Stimulated activated naive CD4-positive, alpha-beta T cell treated with Interleukin-2 at 50 U/mL for 16 hours (primary cell): ENCODE measurements at regions not wholly inside any gene's neighbourhood (a gene's known extent, or its start where the extent isn't known, plus 50 kb on each side); places are given as distances from the start of the nearest gene placed in this dataset.

Source experiments
- DNase-seq: peaks from one replicate; lab custom pipeline; 2025; lab: John Stamatoyannopoulos, UW

- DNase-seq, result no peak
These were observed 74.3 kb upstream of the SALL3 start for GRCh38 chr18:78905334-78905733.

- DNase-seq, result no peak
These were observed 73.6 kb upstream of the SALL3 start for GRCh38 chr18:78906066-78906465.

- DNase-seq, result no peak
These were observed 71.0 kb upstream of the SALL3 start for GRCh38 chr18:78908462-78909260.

GRCh38 chr18:78911751-78912283, 67.8 kb upstream of the SALL3 start:
- no peak for DNase-seq

- no peak for DNase-seq
These were observed 67.3 kb upstream of the SALL3 start for GRCh38 chr18:78912336-78912735.

GRCh38 chr18:78912844-78913243, 66.8 kb upstream of the SALL3 start:
- DNase-seq, result no peak

- DNase-seq, result no peak
These were observed 66.2 kb upstream of the SALL3 start for GRCh38 chr18:78913395-78913794.

GRCh38 chr18:78913830-78914231, 65.8 kb upstream of the SALL3 start:
- no peak for DNase-seq

- DNase-seq, result no peak
These were observed 65.2 kb upstream of the SALL3 start for GRCh38 chr18:78914249-78914935.

- DNase-seq, result no peak
These were observed 64.1 kb upstream of the SALL3 start for GRCh38 chr18:78915446-78916008.

GRCh38 chr18:78918707-78919106, 60.9 kb upstream of the SALL3 start:
- no peak for DNase-seq

- no peak for DNase-seq
These were observed 59.7 kb upstream of the SALL3 start for GRCh38 chr18:78919956-78920355.

GRCh38 chr18:78920456-78921138, 59.0 kb upstream of the SALL3 start:
- DNase-seq, result no peak

- DNase-seq, result no peak
These were observed 56.8 kb upstream of the SALL3 start for GRCh38 chr18:78922856-78923255.

- DNase-seq, result no peak
These were observed 55.3 kb upstream of the SALL3 start for GRCh38 chr18:78924301-78924700.

- no peak for DNase-seq
These were observed 54.7 kb upstream of the SALL3 start for GRCh38 chr18:78924786-78925540.

- DNase-seq, result no peak
These were observed 53.9 kb upstream of the SALL3 start for GRCh38 chr18:78925557-78926242.

- no peak for DNase-seq
These were observed 53.4 kb upstream of the SALL3 start for GRCh38 chr18:78926243-78926615.

GRCh38 chr18:78927156-78927555, 52.5 kb upstream of the SALL3 start:
- no peak for DNase-seq

GRCh38 chr18:78927616-78928015, 52.0 kb upstream of the SALL3 start:
- no peak for DNase-seq

- DNase-seq, result no peak
These were observed 51.5 kb upstream of the SALL3 start for GRCh38 chr18:78928076-78928475.
